KMS-11 (cell line): ENCODE measurements at regions not wholly inside any gene's neighbourhood (a gene's known extent, or its start where the extent isn't known, plus 50 kb on each side); places are given as distances from the start of the nearest gene placed in this dataset.
"Not testable (repeated sequence)": the region's sequence is repeated elsewhere in the genome, so short reads cannot be mapped to it uniquely, and the experiment has no call there.

Experiments used
- H2AFZ ChIP-seq: fragments of 200-600 bp; sonication (generic); 2 replicates; pipeline ENCODE4 v1.6.1; 2016; ENCODE audit warnings: antibody characterized with exemption, mixed run types, low read depth
- H3K27ac ChIP-seq: fragments of 200-600 bp; sonication (generic); 2 replicates; pipeline ENCODE4 v1.6.1; 2016; ENCODE audit warnings: mild to moderate bottlenecking, mixed run types
- H3K27me3 ChIP-seq: fragments of 200-600 bp; sonication (generic); 2 replicates; pipeline ENCODE4 v1.6.1; 2017; ENCODE audit warnings: mild to moderate bottlenecking, low read depth, mixed run types, moderate library complexity; ENCODE audit not compliant: insufficient read depth
- H3K36me3 ChIP-seq: fragments of 200-600 bp; sonication (generic); 2 replicates; pipeline ENCODE4 v1.6.1; 2017; ENCODE audit warnings: mild to moderate bottlenecking, mixed run types; ENCODE audit not compliant: insufficient read depth
- H3K4me1 ChIP-seq: fragments of 200-600 bp; sonication (generic); 2 replicates; pipeline ENCODE4 v1.6.1; 2016; ENCODE audit warnings: mild to moderate bottlenecking, low read depth, mixed run types; ENCODE audit not compliant: poor library complexity, severe bottlenecking
- H3K4me2 ChIP-seq: fragments of 200-600 bp; sonication (generic); 2 replicates; pipeline ENCODE4 v1.7.0; 2016; ENCODE audit warnings: mild to moderate bottlenecking, mixed run types
- H3K4me3 ChIP-seq: fragments of 200-600 bp; sonication (generic); IDR thresholded peaks from 2 replicates; pipeline ENCODE4 v1.6.1; 2017; ENCODE audit warnings: low read depth, low read length, mixed read lengths; ENCODE audit not compliant: insufficient read depth
- H3K79me2 ChIP-seq: fragments of 200-600 bp; sonication (generic); 2 replicates; pipeline ENCODE4 v1.6.1; 2016; ENCODE audit warnings: low read depth, mixed run types; ENCODE audit not compliant: insufficient read depth
- H3K9ac ChIP-seq: fragments of 200-600 bp; sonication (generic); 2 replicates; pipeline ENCODE4 v1.6.1; 2016; ENCODE audit warnings: mild to moderate bottlenecking, mixed run types
- H4K20me1 ChIP-seq: fragments of 200-600 bp; sonication (generic); 2 replicates; pipeline ENCODE4 v1.6.1; 2016; ENCODE audit warnings: mild to moderate bottlenecking, mixed run types; ENCODE audit not compliant: insufficient read depth
- CTCF ChIP-seq: fragments of 200-600 bp; sonication (generic); conservative IDR thresholded peaks from 2 replicates; pipeline ENCODE4 v1.6.1; 2017; ENCODE audit warnings: low read depth, mild to moderate bottlenecking, antibody characterized with exemption, low read length, moderate library complexity, mixed read lengths

GRCh38 chr12:97713270-97713669 lies 250.7 kb downstream of the RMST start:
- TF ChIP-seq CTCF, result no peak
- Histone ChIP-seq H3K27ac (no peak overlapping the region), H3K4me3 (no peak overlapping the region), H3K9ac (no peak overlapping the region), H3K4me2 (no peak overlapping the region), H3K27me3 (no peaks in the 10 kb centered on the region), H2AFZ (no peak overlapping the region), H4K20me1 (no peaks in the 10 kb centered on the region), H3K79me2 (no peaks in the 10 kb centered on the region), H3K36me3 (no peaks in the 10 kb centered on the region), H3K4me1 (no peaks in the 10 kb centered on the region)

- TF ChIP-seq CTCF, result no peak
- H2AFZ ChIP-seq, result no peak overlapping the region
These were observed 251.5 kb downstream of the RMST start for GRCh38 chr12:97714107-97714563.

GRCh38 chr12:97716356-97716755 lies 253.8 kb downstream of the RMST start:
- H3K27ac ChIP-seq, result no peak overlapping the region
- H3K9ac ChIP-seq, result no peak overlapping the region
- no peak overlapping the region for H2AFZ ChIP-seq
- H3K27me3 ChIP-seq, result no peaks in the 10 kb centered on the region
- H3K4me1 ChIP-seq, result no peaks in the 10 kb centered on the region
- H3K4me3 ChIP-seq, result no peak overlapping the region
- no peaks in the 10 kb centered on the region for H3K36me3 ChIP-seq
- H3K79me2 ChIP-seq, result no peaks in the 10 kb centered on the region
- no peak overlapping the region for H3K4me2 ChIP-seq
- peak; percentile 47 for TF ChIP-seq CTCF
- no peaks in the 10 kb centered on the region for H4K20me1 ChIP-seq

More at GRCh38 chr12:97714107-97714563, 251.5 kb downstream of the RMST start:
- Histone ChIP-seq H3K27ac (no peak overlapping the region), H3K9ac (no peak overlapping the region), H3K4me3 (no peak overlapping the region), H3K4me1 (no peaks in the 10 kb centered on the region), H3K27me3 (no peaks in the 10 kb centered on the region), H4K20me1 (no peaks in the 10 kb centered on the region), H3K79me2 (no peaks in the 10 kb centered on the region), H3K36me3 (no peaks in the 10 kb centered on the region), H3K4me2 (no peak overlapping the region)

GRCh38 chr12:97723801-97724200 lies 261.2 kb downstream of the RMST start:
- not testable (repeated sequence) for H3K4me1 ChIP-seq, H3K27me3 ChIP-seq, H2AFZ ChIP-seq, H3K79me2 ChIP-seq, H3K4me2 ChIP-seq, H3K27ac ChIP-seq, H3K4me3 ChIP-seq, H3K9ac ChIP-seq, H3K36me3 ChIP-seq, H4K20me1 ChIP-seq

- H3K4me3 ChIP-seq, result no peak overlapping the region
- TF ChIP-seq CTCF, result no peak
- no peaks in the 10 kb centered on the region for H3K36me3 ChIP-seq
- no peaks in the 10 kb centered on the region for H4K20me1 ChIP-seq
- no peak overlapping the region; the same call in 1 of the 2 replicates for H2AFZ ChIP-seq
- H3K79me2 ChIP-seq, result no peaks in the 10 kb centered on the region
- peaks cover 19% of the 10 kb centered on the region for H3K4me1 ChIP-seq
- H3K4me2 ChIP-seq, result no peak overlapping the region
- no peaks in the 10 kb centered on the region for H3K27me3 ChIP-seq
- H3K9ac ChIP-seq, result no peak overlapping the region
- peak overlapping the region; percentile 11; the same call in 1 of the 2 replicates for H3K27ac ChIP-seq
These were observed 282.9 kb downstream of the RMST start for GRCh38 chr12:97745406-97746101.
